Femur (tissue), 1 donor: ENCODE measurements at regions not wholly inside any gene's neighbourhood (a gene's known extent, or its start where the extent isn't known, plus 50 kb on each side); places are given as distances from the start of the nearest gene placed in this dataset.

Experiments used
- DNase-seq: peaks from one replicate; pipeline ENCODE4 v3.0.0-alpha.2; 2017

GRCh38 chr11:69220561-69221051, 64.9 kb downstream of the SMIM38 start:
- peak; percentile 15 for DNase-seq

- peak; percentile 2 for DNase-seq
These were observed 65.4 kb downstream of the SMIM38 start for GRCh38 chr11:69221086-69221485.

DNA sequence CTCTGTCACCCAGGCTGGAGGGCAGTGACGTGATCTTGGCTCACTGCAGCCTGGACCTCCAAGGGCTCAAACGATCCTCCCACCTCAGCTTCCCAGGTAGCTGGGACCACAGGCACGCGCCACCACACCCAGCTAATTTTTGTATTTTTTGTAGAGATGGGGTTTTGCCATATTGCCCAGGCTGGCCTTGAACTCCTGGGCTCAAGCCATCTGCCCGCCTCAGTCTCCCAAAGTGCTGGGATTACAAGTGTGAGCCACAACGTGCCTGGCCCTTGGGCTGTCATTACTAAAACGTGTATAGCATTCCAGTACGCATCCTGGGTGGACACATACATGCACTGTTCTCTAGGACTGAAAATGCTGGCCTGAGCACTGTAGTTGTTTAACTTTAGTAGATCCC, 65.9 kb downstream of the SMIM38 start:
- peak; percentile 0 for DNase-seq

DNA sequence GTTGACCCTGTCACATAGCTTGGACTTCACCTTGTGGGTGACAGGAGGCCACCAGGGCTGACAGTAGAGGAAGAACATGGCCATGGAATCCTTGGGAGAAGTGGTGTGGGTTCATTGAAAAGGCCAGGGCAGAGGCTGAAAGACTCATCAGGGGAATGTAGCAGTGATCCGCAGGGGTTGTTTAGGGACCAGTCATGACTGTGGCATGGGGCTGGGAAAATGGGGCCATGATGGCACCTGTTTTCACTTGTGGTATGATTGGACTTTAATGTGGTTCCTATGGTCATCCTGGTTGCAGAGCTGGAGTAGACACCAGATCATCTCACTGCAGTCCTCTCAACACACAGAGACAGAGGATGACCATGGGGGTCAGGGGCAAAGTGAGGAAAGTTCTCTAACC, 66.7 kb upstream of the MYEOV start:
- DNase-seq = no peak

- no peak for DNase-seq
These were observed 64.4 kb upstream of the MYEOV start for GRCh38 chr11:69229511-69229910.

DNA sequence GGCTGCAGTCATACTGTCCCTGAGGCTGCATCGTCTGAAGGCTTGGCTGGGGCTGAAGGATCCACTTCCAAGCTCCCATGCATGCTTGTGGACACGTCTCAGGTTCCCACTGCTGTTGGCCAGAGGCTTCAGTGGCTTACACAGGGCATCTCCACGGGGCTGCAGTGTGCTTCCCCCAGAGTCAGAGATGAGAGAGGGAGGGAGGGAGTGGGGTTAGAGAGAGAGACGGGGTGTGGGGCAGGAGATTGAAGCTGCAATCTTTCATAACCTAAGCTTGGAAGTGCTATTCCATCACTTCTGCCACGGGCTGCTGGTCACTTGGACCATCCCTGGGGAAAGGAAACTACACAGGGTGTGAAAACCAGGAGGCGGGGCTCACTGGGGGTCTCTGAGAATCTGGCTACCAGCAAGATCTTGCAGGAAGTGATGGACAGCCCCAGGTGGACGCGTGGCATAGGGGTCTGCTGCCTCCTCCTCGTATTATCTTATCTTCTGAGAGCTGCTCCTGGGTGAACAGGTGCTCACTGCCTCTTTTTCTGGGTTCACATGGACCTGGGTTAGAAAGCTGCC, 63.0 kb upstream of the MYEOV start:
- no peak for DNase-seq

DNA sequence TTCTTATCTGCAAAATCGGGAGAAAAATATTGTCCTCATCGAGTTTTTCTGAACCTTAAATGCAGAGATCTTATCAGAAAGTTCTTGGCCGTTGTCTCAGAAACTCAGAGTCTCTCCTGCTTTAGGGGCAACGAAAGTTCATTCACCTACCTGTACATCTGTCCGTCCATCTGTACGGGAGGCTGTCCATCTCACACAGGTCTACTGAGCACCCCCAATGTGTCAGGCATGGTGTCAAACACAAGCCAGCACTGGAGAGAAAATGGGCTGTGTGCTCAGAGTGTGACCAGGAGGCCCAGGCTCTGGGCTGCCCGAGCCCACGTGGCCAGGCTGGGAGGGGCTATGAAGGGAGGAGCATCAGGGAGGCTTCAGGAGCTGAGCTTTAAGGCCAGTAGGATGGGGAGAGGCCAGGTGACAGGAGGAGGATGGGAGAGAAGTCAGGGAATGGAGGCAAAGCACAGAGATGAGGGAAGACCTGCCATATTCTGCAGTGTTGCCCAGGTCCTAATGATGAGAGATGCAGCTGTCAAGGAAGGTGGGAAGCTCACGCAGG, 62.4 kb upstream of the MYEOV start:
- no peak for DNase-seq

DNA sequence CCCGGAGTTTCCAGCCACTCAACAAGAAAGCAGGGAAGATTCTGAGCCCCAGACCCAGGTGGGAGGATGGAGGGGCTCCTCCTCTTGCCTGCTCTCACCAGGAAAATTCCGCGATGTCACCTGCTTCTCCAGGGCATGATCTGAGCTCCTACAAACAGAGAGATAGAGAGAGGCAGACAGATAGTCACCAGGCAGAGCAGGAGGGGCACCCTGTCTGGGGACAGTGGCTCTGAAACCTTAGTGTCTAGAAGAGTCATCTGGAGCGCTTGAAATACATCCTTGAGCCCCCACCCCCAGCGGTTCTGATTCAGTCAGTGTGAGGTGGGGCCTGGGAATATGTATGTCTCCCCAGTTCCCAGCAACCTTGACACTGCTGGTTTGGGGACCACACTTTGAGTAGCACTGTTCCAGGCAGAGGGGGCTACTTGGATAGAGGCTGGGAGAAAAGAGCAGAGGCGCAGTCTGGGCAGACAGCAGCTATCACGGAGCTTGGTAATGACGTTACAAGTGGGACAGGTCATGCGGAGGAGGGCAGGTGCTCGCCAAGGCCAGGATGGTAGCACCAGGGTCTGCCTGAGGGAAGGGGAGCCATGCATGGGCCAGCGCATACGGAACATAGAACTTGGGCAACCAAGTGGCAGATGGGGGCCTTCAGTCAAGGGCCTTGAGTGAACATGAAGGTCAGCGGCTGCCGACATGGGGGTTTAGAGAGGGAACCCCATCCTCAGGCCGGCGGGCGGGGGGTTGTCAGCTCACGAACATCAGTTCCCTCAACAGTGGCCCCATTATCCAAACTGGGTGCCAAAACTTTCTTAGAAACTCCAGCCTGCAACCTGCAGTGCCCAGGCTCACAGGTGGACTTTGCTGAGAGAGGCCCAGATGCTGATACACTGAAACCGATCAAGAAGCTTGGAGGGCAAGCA, 60.9 kb upstream of the MYEOV start:
- no peak for DNase-seq

DNA sequence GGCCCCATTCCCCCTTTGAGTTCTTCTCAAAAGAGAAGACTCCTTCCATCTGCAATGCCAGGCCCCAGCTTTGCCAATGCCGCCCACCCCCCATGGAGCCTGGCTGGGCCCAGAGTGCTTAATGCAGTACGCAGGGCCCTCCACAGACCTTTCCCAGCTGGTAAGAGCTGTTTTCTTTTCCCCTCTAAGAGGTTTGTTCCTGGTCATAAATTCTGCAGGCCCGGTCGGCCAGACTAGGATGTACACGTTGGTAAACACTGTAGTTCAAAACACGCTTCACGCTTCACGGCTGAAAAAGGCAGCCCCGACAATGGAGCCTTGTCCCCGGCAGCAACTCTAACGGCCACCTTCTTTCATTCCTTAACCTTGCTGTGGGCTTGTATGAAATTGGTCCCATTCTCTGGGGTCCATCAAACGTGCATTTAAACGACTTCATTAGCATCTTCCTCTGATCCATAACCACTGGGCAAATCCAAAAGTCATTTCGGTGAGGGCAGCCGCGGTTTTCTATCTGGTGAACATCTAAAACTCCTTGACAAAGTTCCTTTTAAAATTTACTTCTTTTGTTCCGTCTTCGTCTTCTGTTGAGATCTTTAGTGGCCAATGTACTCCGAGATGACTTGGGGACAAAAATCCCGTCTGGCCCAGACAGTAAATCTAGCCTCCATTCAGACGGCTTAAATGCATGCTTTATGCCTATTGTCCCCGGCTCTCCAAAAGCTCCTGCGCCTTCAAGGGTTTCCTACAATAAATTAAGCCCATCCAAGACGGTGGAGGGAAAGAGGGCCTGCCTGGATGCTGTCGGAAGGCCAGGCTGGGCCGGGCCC, 60.0 kb upstream of the MYEOV start:
- no peak for DNase-seq

DNA sequence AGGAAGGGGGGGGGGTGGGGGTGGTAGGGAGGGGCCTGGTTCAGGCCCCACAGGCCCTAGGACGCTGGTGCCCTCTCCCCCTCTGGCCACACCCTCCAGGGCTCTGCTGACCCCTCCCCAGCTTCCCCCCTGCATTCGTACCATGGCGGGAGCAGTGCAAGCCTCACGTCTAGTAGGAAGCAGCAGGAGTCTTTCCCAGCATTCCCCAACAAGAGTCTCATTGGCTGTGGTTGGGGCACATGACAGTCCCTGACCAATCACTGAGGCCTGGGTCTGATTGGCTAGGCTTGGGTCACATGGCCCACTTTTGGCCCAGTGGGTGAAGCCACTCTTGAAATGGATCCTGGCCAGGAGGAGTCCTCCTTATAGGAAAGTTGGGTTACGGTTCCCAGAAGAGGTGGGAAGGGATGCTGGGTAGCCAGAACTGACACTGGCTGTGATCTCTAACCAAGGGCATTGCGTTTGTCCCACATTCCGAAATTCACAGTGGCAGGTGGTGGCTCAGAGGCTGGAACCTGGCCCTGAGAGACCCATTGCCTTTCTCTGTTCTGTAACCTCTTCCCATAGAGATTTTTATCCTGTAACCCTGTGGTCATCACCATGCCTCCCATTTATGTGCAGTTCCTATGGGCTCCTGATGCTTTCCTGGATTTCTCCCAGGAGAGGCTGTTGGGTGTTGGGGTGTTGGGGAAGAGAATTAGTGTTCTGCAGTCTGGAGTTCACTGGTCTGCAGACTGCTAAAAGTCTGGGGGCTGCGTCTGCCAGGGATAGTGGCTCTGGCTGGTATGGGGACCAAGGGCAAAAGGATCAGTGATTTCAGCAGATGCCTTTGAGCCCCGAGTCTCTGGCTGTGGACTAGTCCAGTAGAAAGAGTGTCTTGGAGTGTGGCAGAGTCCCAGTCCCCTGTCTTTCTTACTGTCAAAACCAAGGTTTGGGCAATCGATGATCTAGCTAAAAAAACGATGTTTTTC, 58.9 kb upstream of the MYEOV start:
- no peak for DNase-seq

- DNase-seq = no peak
These were observed 55.2 kb upstream of the MYEOV start for GRCh38 chr11:69238573-69239351.

GRCh38 chr11:69239641-69240040, 54.3 kb upstream of the MYEOV start:
- DNase-seq = no peak

- no peak for DNase-seq
These were observed 53.5 kb upstream of the MYEOV start for GRCh38 chr11:69240332-69241074.

GRCh38 chr11:69241075-69241740, 52.7 kb upstream of the MYEOV start:
- DNase-seq = no peak

DNA sequence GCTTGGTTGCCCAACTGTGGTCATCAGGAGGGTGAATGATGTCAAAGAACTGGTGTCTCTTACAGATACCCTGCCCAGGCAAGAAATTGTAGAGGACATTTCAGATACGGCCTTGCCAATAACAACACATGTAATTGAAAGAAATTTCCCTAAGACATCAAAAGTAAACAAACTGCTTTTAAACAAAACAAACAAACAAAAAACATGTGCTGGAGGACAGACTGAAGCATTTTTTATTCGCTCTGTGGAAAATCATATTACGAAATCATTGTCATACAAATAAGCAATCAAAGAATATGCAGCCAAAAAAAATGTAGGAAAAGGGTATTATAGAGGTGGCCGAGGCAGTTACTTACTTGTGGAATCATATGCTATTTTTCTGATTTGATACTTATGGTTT, 52.1 kb upstream of the MYEOV start:
- no peak for DNase-seq

DNA sequence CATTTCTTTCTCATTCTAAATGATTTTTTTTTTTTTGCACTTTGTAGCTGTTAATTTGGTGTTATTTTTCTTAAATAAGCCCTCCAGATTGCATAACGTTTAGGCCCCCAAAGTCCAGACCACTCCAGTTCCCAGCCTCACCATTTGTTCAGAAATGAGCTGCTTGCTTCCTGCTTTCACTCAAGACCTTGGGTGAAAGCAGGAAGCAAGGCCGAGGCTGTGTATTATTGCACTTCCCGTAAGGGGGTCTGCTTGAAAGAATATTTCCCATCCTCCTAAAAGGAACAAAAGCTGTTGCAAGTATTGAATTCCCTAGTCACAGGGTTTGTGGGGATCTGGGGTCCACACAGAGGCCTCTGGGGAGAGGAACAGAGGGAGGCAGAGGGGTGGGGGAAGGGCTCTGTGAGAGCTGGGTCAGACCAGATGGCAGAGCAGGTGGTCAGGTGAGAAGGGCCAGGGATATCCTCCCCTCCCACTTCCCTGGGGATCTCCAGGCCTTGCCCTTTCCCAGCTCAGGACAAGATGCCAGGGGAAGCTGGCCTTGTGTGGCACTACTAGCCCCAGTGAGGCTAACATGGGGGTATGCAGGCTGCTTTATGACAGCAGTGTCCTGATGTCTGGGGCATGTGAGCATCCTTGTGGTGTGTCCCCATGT, 51.6 kb upstream of the MYEOV start:
- DNase-seq = no peak

DNA sequence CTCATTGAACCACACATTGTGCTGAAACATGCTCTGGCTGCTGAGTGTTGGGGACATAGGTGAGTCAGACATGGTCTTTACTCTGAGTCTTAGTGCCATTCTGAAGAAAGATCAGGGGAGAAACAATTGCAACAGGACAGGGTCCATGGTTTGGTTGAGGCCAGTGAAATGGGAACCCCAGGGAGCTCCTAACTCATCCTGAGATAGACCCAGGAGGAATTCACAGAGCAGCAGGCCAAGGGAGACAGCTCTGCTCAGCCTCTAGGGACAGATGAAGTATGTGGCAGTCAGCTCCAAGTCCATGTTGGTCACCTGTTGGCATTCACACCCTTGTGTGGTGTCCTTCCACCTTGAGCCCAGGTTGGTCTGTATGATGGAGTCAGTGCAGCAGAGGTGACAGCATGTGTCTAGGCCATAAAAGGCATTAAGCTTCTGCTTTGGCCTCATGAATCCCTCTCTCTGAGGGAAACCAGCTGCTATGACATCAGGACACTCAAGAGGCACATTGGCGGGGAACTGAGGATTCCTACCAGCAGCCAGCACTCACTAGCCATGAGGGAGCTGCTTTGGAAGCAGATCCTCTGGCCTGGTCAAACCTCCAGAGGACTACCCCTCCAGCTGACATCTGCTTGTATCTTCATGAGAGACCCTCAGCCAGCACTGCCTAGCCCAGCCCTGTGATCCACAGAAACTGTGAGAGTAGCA, 50.3 kb upstream of the MYEOV start:
- DNase-seq = no peak
